GM18870 (cell line): ENCODE measurements at regions not wholly inside any gene's neighbourhood (a gene's known extent, or its start where the extent isn't known, plus 50 kb on each side); places are given as distances from the start of the nearest gene placed in this dataset.

Experiments
- ATAC-seq: cut with Tn5 transposase; IDR thresholded peaks from one replicate; pipeline ENCODE4 v1.9.1; 2021; ENCODE audit warnings: moderate library complexity; ENCODE audit not compliant: unreplicated experiment

GRCh38 chr20:48212806-48213509 lies 427.7 kb upstream of the SULF2 start:
- ATAC-seq = no peak

DNA sequence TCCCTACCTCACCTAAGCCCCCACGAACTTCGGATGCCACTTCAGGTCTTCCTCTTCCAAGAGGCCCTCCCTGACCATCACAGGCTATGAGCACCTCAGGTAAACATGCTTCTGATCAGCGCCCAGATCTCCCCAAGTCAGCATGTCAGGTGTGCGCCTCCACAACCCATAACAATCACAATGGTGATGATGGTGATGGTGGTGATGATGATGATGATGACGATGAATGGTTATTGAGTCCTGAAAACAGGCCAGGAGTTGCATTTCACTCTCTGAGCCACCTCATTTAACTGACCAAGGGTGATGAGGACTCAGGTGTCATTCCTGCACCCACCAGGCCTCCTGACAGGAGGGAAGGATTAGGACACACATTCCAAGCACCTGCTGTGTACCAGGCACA lies 426.6 kb upstream of the SULF2 start:
- no peak for ATAC-seq

GRCh38 chr20:48211238-48211637 lies 426.0 kb upstream of the SULF2 start:
- ATAC-seq = no peak

DNA sequence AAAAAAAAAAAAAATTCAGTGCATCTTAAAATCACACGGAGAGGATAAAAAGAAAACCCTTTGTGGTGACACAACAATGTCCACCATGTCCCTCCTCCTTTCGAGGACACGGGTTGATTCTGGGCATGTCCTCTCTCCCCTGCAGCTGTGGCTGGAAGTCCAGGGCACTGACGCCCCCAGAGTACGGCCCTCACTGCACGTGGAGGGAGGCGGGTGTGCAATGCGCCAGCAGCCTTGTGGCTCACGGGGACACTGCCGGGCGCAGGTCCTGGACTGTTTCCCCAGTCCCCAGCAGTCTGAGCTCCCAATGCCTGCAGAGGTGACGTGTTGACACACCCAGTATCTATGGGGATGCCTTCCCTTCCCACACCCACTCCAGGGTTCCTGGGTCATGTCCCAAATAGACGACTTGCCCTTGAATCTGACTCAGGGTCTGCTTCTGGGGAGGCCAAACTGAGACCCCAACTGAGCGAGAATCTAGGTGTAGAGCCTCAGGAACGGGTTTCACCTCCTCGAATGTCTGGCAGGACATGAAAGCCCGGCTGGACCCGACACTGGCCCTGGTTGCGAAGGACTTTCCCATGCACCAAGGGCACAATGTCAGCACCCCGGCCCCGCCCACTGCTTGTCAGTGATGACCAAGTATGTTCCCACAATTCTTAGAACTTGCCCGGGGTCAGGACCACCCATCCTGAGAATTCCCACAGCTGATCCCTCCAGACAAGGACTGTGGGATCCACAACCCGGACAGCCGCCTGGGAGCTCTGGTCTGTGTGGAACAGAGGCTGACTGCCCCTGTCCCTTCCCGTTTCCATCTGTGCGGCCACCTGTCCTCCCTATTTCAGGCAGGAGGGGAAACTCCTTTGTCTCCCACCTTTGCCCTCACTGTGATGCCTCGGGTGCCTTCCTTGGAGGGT lies 425.1 kb upstream of the SULF2 start:
- no peak for ATAC-seq

DNA sequence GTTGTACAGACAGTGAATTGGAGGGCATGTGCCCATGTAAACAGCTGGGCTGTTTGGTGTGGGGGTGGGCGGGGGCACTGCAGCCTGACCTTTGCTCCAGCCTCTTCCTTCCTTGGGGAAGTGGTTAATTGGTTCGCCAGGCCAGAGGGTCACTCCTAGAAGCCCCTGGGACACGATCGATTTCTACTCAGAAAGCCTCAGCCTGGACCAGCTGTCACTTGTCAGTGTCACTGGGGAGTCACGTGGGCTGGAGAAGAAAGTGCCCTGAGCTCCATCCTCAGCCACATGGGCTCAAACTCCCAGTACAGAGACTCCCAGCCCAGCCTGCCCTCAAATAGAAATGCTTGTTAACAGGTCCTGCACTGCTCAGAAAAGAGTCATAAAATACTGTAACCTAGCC lies 423.8 kb upstream of the SULF2 start:
- no peak for ATAC-seq

GRCh38 chr20:48208176-48208575 lies 422.9 kb upstream of the SULF2 start:
- no peak for ATAC-seq

GRCh38 chr20:48207505-48207904 lies 422.2 kb upstream of the SULF2 start:
- ATAC-seq = no peak

DNA sequence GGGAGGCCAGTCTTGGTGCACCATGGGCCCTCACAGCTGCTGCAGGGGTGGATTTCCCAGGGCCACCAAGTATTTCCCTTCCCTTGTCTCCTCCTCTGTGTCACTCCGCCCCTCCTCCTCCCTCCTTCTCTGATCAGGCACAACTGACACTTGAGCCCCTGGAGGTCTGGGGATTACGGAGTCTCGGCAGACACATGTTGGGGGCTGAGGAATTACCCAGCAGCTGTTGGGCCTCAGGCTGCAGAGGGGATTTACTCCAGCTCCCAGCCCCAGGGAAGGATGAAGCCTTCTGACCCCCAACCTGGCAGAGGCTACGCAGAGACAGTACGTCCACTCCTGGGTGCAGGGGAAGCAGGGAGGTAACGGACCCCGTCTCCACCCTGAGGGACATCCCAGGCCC lies 420.5 kb upstream of the SULF2 start:
- no peak for ATAC-seq

- no peak for ATAC-seq
These were observed 420.1 kb upstream of the SULF2 start for GRCh38 chr20:48205281-48205782.

- no peak for ATAC-seq
These were observed 419.2 kb upstream of the SULF2 start for GRCh38 chr20:48204499-48204898.

GRCh38 chr20:48203252-48203651 lies 418.0 kb upstream of the SULF2 start:
- no peak for ATAC-seq

- no peak for ATAC-seq
These were observed 417.2 kb upstream of the SULF2 start for GRCh38 chr20:48202334-48203113.

- no peak for ATAC-seq
These were observed 416.6 kb upstream of the SULF2 start for GRCh38 chr20:48201885-48202284.

- no peak for ATAC-seq
These were observed 415.9 kb upstream of the SULF2 start for GRCh38 chr20:48201188-48201587.

DNA sequence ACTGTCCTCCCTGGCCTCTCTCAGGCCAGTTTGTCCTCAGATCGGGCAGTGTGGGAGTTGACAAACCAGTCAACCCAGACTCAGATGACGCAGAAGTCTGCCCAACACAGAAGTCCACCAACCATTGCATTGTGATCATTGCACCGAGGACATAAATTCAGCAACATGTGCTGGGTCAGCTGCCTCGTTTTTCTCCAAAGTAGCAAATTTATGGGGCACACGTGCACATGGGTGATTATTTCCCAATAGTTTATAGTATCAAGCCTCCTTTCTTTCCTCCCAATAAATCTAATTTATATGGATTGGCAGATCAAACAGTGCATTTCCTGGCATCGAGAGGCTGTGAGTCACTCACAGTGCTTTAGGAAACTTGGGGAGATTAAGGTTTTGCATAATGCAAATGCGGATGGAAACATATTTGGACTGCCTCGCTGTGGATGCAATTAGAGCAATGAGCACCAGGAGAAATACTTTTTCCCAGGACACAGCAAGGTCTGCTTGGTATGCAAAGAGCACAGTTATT lies 413.7 kb upstream of the SULF2 start:
- ATAC-seq = no peak

GRCh38 chr20:48197066-48197465 lies 411.8 kb upstream of the SULF2 start:
- ATAC-seq = no peak

DNA sequence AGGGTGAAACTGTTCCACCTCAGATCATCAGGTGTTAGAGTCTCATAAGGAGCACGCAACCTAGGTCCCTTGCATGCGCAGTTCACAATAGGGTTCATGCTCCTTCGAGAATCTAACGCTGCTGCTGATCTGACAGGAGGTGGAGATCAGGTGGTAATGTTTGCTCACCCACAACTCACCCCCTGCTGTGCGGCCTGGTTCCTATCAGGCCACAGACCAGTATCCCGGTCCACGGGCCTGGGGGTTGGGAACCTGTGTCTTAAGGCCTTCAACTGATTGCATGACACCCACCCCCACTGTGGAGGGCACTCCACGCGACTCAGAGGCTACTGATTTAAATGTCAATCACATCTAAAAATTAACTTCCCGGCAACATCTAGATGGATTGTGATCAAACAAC lies 411.2 kb upstream of the SULF2 start:
- no peak for ATAC-seq

DNA sequence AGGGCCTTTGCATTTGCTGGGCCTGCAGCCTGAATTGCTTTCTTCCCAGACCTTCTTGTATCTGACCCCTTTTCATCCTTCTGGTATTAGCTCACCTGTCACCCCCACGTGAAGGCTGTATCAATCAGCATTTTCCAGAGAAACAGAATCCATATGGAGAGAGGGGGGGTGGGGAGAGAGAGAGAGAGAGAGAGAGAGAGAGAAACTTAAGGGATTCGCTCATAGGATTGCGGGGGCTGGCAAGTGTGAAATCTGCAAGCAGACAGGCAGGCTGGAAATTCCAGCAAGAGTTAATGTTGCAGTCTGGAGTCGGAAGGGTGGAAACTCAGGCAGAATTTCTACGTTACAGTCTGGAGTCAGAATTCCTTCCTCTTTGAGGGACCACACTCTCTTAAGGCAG lies 410.7 kb upstream of the SULF2 start:
- ATAC-seq = no peak

- no peak for ATAC-seq
These were observed 410.0 kb upstream of the SULF2 start for GRCh38 chr20:48195121-48195870.

DNA sequence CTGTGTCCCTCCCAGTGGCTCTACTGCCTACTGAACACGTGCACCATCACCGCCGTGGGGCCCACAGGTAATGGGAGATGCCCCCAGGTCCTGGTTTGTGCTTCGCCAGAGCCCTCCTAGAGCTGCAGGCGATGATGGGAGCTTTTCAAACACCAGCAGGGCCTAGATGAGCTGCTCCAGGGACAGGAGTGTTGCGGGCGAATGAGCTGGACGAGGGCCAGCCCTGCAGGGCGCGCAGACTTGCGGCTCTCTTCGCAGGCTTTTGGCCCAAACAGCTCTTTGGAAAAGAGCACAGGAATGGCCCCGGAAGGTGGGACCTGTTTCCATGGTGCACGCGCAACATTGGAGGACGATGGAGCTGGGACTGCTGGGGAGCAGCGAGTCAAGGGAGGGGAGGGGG lies 409.3 kb upstream of the SULF2 start:
- no peak for ATAC-seq
